ENCODE measurements at regions not wholly inside any gene's neighbourhood (a gene's known extent, or its start where the extent isn't known, plus 50 kb on each side); places are given as distances from the start of the nearest gene placed in this dataset.

- Histone ChIP-seq H3K79me2 (ENCODE audit: low read depth) (no peaks in the 10 kb centered on the region), H3K27me3 (no peaks in the 10 kb centered on the region), H3K4me3 (no peak overlapping the region), H4K20me1 (ENCODE audit: low read depth) (no peaks in the 10 kb centered on the region), H3K27ac (no peak overlapping the region), H3F3A (ENCODE audit: low read depth) (no peaks in the 10 kb centered on the region), H2AFZ (replicated peaks) (no peak overlapping the region), H3K4me1 (peaks cover 13% of the 10 kb centered on the region), H3K9ac (no peak overlapping the region), H3K4me2 (no peak overlapping the region), H3K36me3 (no peaks in the 10 kb centered on the region), H3K9me3 (ENCODE audit: low read depth) (no peaks in the 10 kb centered on the region)
- H3K27me3 Mint-ChIP-seq (ENCODE audit: insufficient read depth, low read depth): no peaks in the 10 kb centered on the region
- no peak for TF ChIP-seq EZH2 (IDR thresholded peaks at IDR 0.05)
- TF ChIP-seq EZH2phosphoT487 (IDR thresholded peaks at IDR 0.05): no peak
- TF ChIP-seq, protein P1, sequence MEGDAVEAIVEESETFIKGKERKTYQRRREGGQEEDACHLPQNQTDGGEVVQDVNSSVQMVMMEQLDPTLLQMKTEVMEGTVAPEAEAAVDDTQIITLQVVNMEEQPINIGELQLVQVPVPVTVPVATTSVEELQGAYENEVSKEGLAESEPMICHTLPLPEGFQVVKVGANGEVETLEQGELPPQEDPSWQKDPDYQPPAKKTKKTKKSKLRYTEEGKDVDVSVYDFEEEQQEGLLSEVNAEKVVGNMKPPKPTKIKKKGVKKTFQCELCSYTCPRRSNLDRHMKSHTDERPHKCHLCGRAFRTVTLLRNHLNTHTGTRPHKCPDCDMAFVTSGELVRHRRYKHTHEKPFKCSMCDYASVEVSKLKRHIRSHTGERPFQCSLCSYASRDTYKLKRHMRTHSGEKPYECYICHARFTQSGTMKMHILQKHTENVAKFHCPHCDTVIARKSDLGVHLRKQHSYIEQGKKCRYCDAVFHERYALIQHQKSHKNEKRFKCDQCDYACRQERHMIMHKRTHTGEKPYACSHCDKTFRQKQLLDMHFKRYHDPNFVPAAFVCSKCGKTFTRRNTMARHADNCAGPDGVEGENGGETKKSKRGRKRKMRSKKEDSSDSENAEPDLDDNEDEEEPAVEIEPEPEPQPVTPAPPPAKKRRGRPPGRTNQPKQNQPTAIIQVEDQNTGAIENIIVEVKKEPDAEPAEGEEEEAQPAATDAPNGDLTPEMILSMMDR (IDR thresholded peaks at IDR 0.05): no peak
- DNase-seq (ENCODE audit: low spot score): no peak
- H3K4me3 Mint-ChIP-seq: no peak overlapping the region
- no peaks in the 10 kb centered on the region for H3K9me3 Mint-ChIP-seq
- H3K36me3 Mint-ChIP-seq: no peaks in the 10 kb centered on the region
- H3K4me1 Mint-ChIP-seq: no peaks in the 10 kb centered on the region
- H3K27ac Mint-ChIP-seq: no peak overlapping the region
Observed at GRCh38 chr18:47434214-47434746, 182.8 kb upstream of the SKOR2 start.

DNA sequence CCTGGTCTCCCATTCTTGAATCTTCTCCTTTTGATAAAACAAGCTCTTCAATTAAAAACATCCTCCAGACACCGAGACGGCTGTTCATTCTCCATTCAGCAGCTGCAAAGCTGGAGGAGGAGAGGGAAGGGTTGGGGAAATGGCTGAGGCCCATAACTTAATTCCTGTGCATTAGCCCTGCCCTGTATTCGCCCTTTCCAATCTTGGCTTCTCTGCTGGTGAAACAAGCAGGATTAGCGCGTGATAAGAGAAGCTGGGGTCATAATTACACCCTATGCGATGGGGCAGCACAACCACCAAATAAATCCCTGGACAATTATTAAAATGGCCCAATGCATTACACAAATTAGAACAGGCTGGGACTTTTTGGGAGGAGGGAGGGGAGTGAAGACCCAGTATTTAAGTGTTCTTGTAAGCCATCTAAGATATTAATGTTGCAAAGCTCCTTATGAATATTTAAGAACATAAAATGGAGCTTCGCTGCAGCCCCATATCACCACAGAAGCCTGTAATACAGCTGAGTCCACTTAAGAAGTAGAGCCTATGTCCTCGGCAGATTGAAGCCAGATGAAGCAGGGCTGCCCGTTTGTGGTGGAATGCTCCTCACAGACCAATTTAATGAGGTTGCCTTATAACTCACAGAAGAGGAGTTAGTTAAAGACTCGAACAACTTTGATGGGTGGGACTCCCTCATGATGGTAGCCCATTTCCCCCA is 176.6 kb upstream of the SKOR2 start:
- Histone ChIP-seq H3F3A (ENCODE audit: low read depth) (no peaks in the 10 kb centered on the region), H4K20me1 (ENCODE audit: low read depth) (no peaks in the 10 kb centered on the region), H3K9me3 (ENCODE audit: low read depth) (no peaks in the 10 kb centered on the region), H3K36me3 (no peaks in the 10 kb centered on the region), H3K27ac (no peak overlapping the region), H3K4me2 (no peak overlapping the region), H3K4me3 (no peak overlapping the region), H3K27me3 (no peaks in the 10 kb centered on the region), H3K4me1 (peaks cover 7% of the 10 kb centered on the region), H3K9ac (no peak overlapping the region), H2AFZ (replicated peaks) (no peak overlapping the region), H3K79me2 (ENCODE audit: low read depth) (no peaks in the 10 kb centered on the region)
- Mint-ChIP-seq H3K4me3 (no peak overlapping the region), H3K9me3 (no peaks in the 10 kb centered on the region), H3K27me3 (ENCODE audit: insufficient read depth, low read depth) (no peaks in the 10 kb centered on the region), H3K4me1 (no peaks in the 10 kb centered on the region), H3K27ac (no peak overlapping the region), H3K36me3 (no peaks in the 10 kb centered on the region)
- DNase-seq (ENCODE audit: low spot score): no peak
- TF ChIP-seq, protein P1 (IDR thresholded peaks at IDR 0.05): no peak
- no peak for TF ChIP-seq EZH2phosphoT487 (IDR thresholded peaks at IDR 0.05)
- TF ChIP-seq EZH2 (IDR thresholded peaks at IDR 0.05): no peak

- no peak overlapping the region for H3K4me2 ChIP-seq
- TF ChIP-seq EZH2phosphoT487 (IDR thresholded peaks at IDR 0.05) (no peak), EZH2 (IDR thresholded peaks at IDR 0.05) (no peak)
- TF ChIP-seq, protein P1 (IDR thresholded peaks at IDR 0.05): no peak
- no peaks in the 10 kb centered on the region for H3K79me2 ChIP-seq (ENCODE audit: low read depth)
- H3F3A ChIP-seq (ENCODE audit: low read depth): no peaks in the 10 kb centered on the region
- Mint-ChIP-seq H3K9me3 (no peaks in the 10 kb centered on the region), H3K36me3 (no peaks in the 10 kb centered on the region), H3K27ac (no peak overlapping the region), H3K4me1 (no peaks in the 10 kb centered on the region), H3K4me3 (no peak overlapping the region), H3K27me3 (ENCODE audit: insufficient read depth, low read depth) (no peaks in the 10 kb centered on the region)
- H3K27ac ChIP-seq: no peak overlapping the region
- H3K9me3 ChIP-seq (ENCODE audit: low read depth): no peaks in the 10 kb centered on the region
- H2AFZ ChIP-seq (replicated peaks): no peak overlapping the region
- no peaks in the 10 kb centered on the region for H3K27me3 ChIP-seq
- H3K4me1 ChIP-seq: peaks cover 7% of the 10 kb centered on the region
- no peaks in the 10 kb centered on the region for H4K20me1 ChIP-seq (ENCODE audit: low read depth)
- no peak overlapping the region for H3K9ac ChIP-seq
- H3K36me3 ChIP-seq: no peaks in the 10 kb centered on the region
- no peak for DNase-seq (ENCODE audit: low spot score)
- no peak overlapping the region for H3K4me3 ChIP-seq
Observed at GRCh38 chr18:47427072-47427471, 175.6 kb upstream of the SKOR2 start.
